Hepatocyte (in vitro differentiated cells): ENCODE measurements at regions not wholly inside any gene's neighbourhood (a gene's known extent, or its start where the extent isn't known, plus 50 kb on each side); places are given as distances from the start of the nearest gene placed in this dataset.

Experiments used
- DNase-seq: peaks from one replicate; pipeline ENCODE4 v3.0.0-alpha.2; 2016; ENCODE audit warnings: low spot score
- H2AFZ ChIP-seq: fragments of 200-600 bp; sonication (generic); 2 replicates; pipeline ENCODE4 v1.6.0; 2016; ENCODE audit warnings: antibody characterized with exemption, mild to moderate bottlenecking
- H3K27ac ChIP-seq: fragments of 200-600 bp; sonication (generic); 2 replicates; pipeline ENCODE4 v1.5.1; 2016; ENCODE audit warnings: mild to moderate bottlenecking
- H3K27me3 ChIP-seq: fragments of 200-600 bp; sonication (generic); 2 replicates; pipeline ENCODE4 v1.6.1; 2016
- H3K36me3 ChIP-seq: fragments of 200-600 bp; sonication (generic); replicated peaks from 2 replicates; pipeline ENCODE4 v1.5.1; 2016; ENCODE audit warnings: low read depth; ENCODE audit not compliant: insufficient read depth
- H3K4me1 ChIP-seq: fragments of 200-600 bp; sonication (generic); 2 replicates; pipeline ENCODE4 v1.5.1; 2016; ENCODE audit warnings: mild to moderate bottlenecking, moderate library complexity; ENCODE audit not compliant: insufficient read depth
- H3K4me2 ChIP-seq: fragments of 200-600 bp; sonication (generic); 2 replicates; pipeline ENCODE4 v1.6.0; 2016
- H3K4me3 ChIP-seq: fragments of 200-600 bp; sonication (generic); 2 replicates; pipeline ENCODE4 v1.5.1; 2016; ENCODE audit warnings: mild to moderate bottlenecking
- H3K79me2 ChIP-seq: fragments of 200-600 bp; sonication (generic); 2 replicates; pipeline ENCODE4 v1.6.0; 2017; ENCODE audit warnings: mild to moderate bottlenecking
- H3K9me2 ChIP-seq: fragments of 200-600 bp; sonication (generic); replicated peaks from 2 replicates; pipeline ENCODE4 v1.6.0; 2017; ENCODE audit warnings: mild to moderate bottlenecking; ENCODE audit not compliant: insufficient read depth
- H3K9me3 ChIP-seq: fragments of 200-600 bp; sonication (generic); 2 replicates; pipeline ENCODE4 v1.5.1; 2016; ENCODE audit warnings: low read depth, mild to moderate bottlenecking
- H4K20me1 ChIP-seq: fragments of 200-600 bp; sonication (generic); 2 replicates; pipeline ENCODE4 v1.6.0; 2016; ENCODE audit warnings: mild to moderate bottlenecking; ENCODE audit not compliant: insufficient read depth, poor library complexity, severe bottlenecking
- EZH2 ChIP-seq: fragments of 200-600 bp; sonication (generic); IDR thresholded peaks from 2 replicates; pipeline ENCODE4 v1.6.1; 2016; ENCODE audit warnings: antibody characterized with exemption, mild to moderate bottlenecking, borderline replicate concordance
- EZH2phosphoT487 ChIP-seq: fragments of 200-600 bp; sonication (generic); IDR thresholded peaks from one replicate; pipeline ENCODE4 v1.6.1; 2018; ENCODE audit warnings: antibody characterized with exemption, mild to moderate bottlenecking, low read depth, moderate library complexity; ENCODE audit not compliant: unreplicated experiment, severe bottlenecking
- WGBS: methylation state at CpG from one replicate; pipeline ENCODE4 v1.1.6; 2016; ENCODE audit warnings: low lambda C conversion rate; ENCODE audit errors: missing lambda C conversion rate; 5-methylcytosine and 5-hydroxymethylcytosine counted together
- TF ChIP-seq, protein P1 (sequence below): fragments of 200-600 bp; sonication (generic); IDR thresholded peaks from 2 replicates; pipeline ENCODE4 v1.5.1; 2016; ENCODE audit warnings: antibody characterized with exemption, mild to moderate bottlenecking; ENCODE audit not compliant: poor library complexity

DNA sequence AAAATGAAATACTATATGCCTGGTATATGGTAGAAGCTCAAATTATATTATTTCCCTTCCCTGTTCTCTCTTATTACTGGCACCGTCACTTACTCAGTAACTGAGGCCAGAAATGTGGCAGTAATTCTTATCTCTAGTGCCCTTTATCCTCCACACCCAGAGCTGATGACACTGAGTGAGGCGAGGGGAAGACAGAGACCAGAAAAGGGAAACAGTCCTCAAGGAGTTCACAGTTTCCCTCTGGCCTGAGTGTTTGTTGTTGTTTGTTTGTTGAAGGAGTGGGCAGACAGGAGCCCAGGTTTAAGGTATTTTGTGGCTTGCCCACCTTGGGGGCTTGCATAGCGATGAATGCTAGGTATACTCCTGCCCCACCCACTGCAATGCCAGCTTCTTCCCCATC is 101.5 kb upstream of the FNDC3A start:
- H4K20me1 ChIP-seq = no peaks in the 10 kb centered on the region
- peak; percentile 12 for DNase-seq
- no peak overlapping the region for H3K4me3 ChIP-seq
- H3K36me3 ChIP-seq = no peaks in the 10 kb centered on the region
- TF ChIP-seq, protein P1, sequence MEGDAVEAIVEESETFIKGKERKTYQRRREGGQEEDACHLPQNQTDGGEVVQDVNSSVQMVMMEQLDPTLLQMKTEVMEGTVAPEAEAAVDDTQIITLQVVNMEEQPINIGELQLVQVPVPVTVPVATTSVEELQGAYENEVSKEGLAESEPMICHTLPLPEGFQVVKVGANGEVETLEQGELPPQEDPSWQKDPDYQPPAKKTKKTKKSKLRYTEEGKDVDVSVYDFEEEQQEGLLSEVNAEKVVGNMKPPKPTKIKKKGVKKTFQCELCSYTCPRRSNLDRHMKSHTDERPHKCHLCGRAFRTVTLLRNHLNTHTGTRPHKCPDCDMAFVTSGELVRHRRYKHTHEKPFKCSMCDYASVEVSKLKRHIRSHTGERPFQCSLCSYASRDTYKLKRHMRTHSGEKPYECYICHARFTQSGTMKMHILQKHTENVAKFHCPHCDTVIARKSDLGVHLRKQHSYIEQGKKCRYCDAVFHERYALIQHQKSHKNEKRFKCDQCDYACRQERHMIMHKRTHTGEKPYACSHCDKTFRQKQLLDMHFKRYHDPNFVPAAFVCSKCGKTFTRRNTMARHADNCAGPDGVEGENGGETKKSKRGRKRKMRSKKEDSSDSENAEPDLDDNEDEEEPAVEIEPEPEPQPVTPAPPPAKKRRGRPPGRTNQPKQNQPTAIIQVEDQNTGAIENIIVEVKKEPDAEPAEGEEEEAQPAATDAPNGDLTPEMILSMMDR = no peak
- no peak for TF ChIP-seq EZH2phosphoT487
- no peak for TF ChIP-seq EZH2
- H3K9me3 ChIP-seq = no peaks in the 10 kb centered on the region
- H3K27ac ChIP-seq = no peak overlapping the region
- WGBS = 50% methylated on average over 3 of the region's 3 CpGs
- H2AFZ ChIP-seq = no peak overlapping the region
- peaks cover 6% of the 10 kb centered on the region for H3K4me1 ChIP-seq
- H3K4me2 ChIP-seq = no peak overlapping the region
- H3K27me3 ChIP-seq = peaks cover 26% of the 10 kb centered on the region
- no peaks in the 10 kb centered on the region for H3K9me2 ChIP-seq
- H3K79me2 ChIP-seq = no peaks in the 10 kb centered on the region

DNA sequence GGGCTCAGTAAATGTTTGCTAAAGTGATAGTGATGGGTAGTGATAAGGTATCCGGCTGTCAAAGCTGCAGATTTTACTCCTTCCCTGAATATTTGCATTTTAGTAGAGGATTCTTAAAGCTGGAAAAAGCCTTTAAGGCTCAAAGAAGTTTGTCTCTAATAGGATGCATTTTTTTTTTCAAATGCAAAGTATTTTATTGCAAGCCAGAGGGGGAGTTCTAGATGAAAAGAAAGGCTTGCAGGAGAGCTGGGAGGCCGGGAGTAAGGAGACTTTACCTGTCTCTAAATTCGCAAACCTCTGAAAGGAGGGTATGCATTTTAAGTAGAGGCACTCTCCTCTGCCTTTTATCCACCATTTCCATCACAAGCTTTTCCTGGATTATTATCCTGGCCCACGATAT is 100.7 kb upstream of the FNDC3A start:
- H3K27me3 ChIP-seq = peaks cover 26% of the 10 kb centered on the region
- DNase-seq = no peak
- TF ChIP-seq EZH2 = no peak
- TF ChIP-seq, protein P1 = no peak
- H3K36me3 ChIP-seq = no peaks in the 10 kb centered on the region
- H3K9me3 ChIP-seq = no peaks in the 10 kb centered on the region
- no peak overlapping the region for H3K4me2 ChIP-seq
- peaks cover 6% of the 10 kb centered on the region for H3K4me1 ChIP-seq
- no peaks in the 10 kb centered on the region for H3K9me2 ChIP-seq
- no peaks in the 10 kb centered on the region for H3K79me2 ChIP-seq
- no peaks in the 10 kb centered on the region for H4K20me1 ChIP-seq
- no peak overlapping the region for H3K4me3 ChIP-seq
- H2AFZ ChIP-seq = no peak overlapping the region
- no peak overlapping the region for H3K27ac ChIP-seq
- 14% methylated on average over 4 of the region's 4 CpGs for WGBS

DNA sequence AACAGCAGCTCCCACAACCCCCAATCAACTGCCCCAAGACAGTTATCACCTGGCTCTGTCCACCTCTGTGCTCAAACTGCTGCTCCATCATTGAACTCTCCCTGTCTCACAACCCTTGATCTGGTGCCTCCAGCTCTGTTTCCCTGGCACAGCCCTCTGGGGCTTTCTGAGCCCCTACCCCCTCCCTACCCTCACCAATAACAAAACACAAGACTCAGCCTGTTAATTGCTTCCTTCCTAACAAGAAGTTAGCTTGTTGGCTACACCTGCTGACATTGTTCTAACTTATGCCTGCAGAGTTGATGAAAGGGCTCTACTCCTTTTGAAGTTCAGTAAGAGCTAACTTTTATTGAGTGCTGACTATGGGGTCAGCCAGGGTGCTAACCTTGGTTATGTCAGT is 99.4 kb upstream of the FNDC3A start:
- no peak overlapping the region for H3K27ac ChIP-seq
- TF ChIP-seq, protein P1 = no peak
- TF ChIP-seq EZH2 = no peak
- TF ChIP-seq EZH2phosphoT487 = no peak
- H4K20me1 ChIP-seq = no peaks in the 10 kb centered on the region
- no peaks in the 10 kb centered on the region for H3K9me3 ChIP-seq
- H3K4me2 ChIP-seq = no peak overlapping the region
- H3K36me3 ChIP-seq = no peaks in the 10 kb centered on the region
- no peak overlapping the region for H2AFZ ChIP-seq
- no peaks in the 10 kb centered on the region for H3K79me2 ChIP-seq
- no peaks in the 10 kb centered on the region for H3K9me2 ChIP-seq
- no peak overlapping the region for H3K4me3 ChIP-seq
- H3K27me3 ChIP-seq = peaks cover 26% of the 10 kb centered on the region
- DNase-seq = no peak
- peaks cover 6% of the 10 kb centered on the region for H3K4me1 ChIP-seq

GRCh38 chr13:48879432-48879831 is 96.3 kb upstream of the FNDC3A start:
- Histone ChIP-seq H3K27ac (no peak overlapping the region), H3K9me3 (no peaks in the 10 kb centered on the region), H3K4me3 (no peak overlapping the region), H3K4me2 (no peak overlapping the region), H3K36me3 (no peaks in the 10 kb centered on the region), H3K9me2 (no peaks in the 10 kb centered on the region), H3K79me2 (no peaks in the 10 kb centered on the region), H3K4me1 (no peaks in the 10 kb centered on the region), H2AFZ (no peak overlapping the region), H3K27me3 (peaks cover 20% of the 10 kb centered on the region), H4K20me1 (no peaks in the 10 kb centered on the region)
- TF ChIP-seq, protein P1 = no peak
- TF ChIP-seq EZH2phosphoT487 (no peak), EZH2 (no peak)
- DNase-seq = no peak
- WGBS = 69% methylated on average over 2 of the region's 2 CpGs
